Endothelial cell of umbilical vein (primary cell): ENCODE measurements at regions not wholly inside any gene's neighbourhood (a gene's known extent, or its start where the extent isn't known, plus 50 kb on each side); places are given as distances from the start of the nearest gene placed in this dataset.

Source experiments
- BruUV-seq: library from RNA; stranded (reverse); fragments of 400-500 nt; replicated peaks from 2 replicates; lab custom pipeline; 2021; lab: Mats Ljungman, UMichigan
- CTCF ChIA-PET: fragments of 300-600, 350-600 bp; sonication (Branson Sonifier 250); formaldehyde crosslinking; loops from one replicate; lab custom pipeline; 2021; ENCODE audit warnings: antibody characterized with exemption, inconsistent platforms; lab: Charles Lee
- POLR2A ChIA-PET: fragments of 300-600, 350-600 bp; sonication (Branson Sonifier 250); formaldehyde crosslinking; loops from one replicate; lab custom pipeline; 2021; ENCODE audit warnings: antibody characterized with exemption, inconsistent platforms; lab: Charles Lee
- DNase-seq: peaks from one replicate; pipeline ENCODE4 v3.0.0-alpha.2; 2011; ENCODE audit warnings: low read depth, low spot score
- FAIRE-seq: peaks from 2 replicates; lab custom pipeline; 2011; peaks lifted over from hg19 to GRCh38; lab: Jason Lieb, UNC
- H2AFZ ChIP-seq: 2 replicates; pipeline ENCODE4 v1.6.0; 2012; ENCODE audit warnings: low read depth, low read length, control low read depth, inconsistent platforms
- H3K27ac ChIP-seq: 2 replicates; pipeline ENCODE4 v1.5.1; 2011; ENCODE audit warnings: low read depth, mild to moderate bottlenecking, control low read depth, low read length, moderate library complexity; ENCODE audit not compliant: insufficient read depth
- H3K27me3 ChIP-seq, 2 experiments: 2 replicates each; pipeline versions ENCODE4 v1.6.0 to v1.6.1; 2011; ENCODE audit warnings: low read length in 2 of 2, mixed read lengths in 1 of 2; ENCODE audit not compliant: control insufficient read depth in 2 of 2, insufficient read depth in 2 of 2
- H3K36me3 ChIP-seq, 2 experiments: 2 replicates in 1 of 2; 3 replicates in 1 of 2; pipeline ENCODE4 v1.5.1; 2011; ENCODE audit warnings: low read length in 2 of 2, mild to moderate bottlenecking in 1 of 2, moderate library complexity in 1 of 2; ENCODE audit not compliant: control insufficient read depth in 2 of 2, insufficient read depth in 2 of 2; ENCODE audit errors: extremely low read depth in 1 of 2
- H3K4me1 ChIP-seq: 3 replicates; pipeline ENCODE4 v1.5.1; 2011; ENCODE audit warnings: mild to moderate bottlenecking, low read length; ENCODE audit not compliant: control insufficient read depth, insufficient read depth; ENCODE audit errors: extremely low read depth
- H3K4me2 ChIP-seq: 2 replicates; pipeline ENCODE4 v1.6.1; 2011; ENCODE audit warnings: low read length, control low read depth, mixed read lengths; ENCODE audit not compliant: insufficient read depth
- H3K4me3 ChIP-seq, 3 experiments: fragments of 200-600 bp in 1 of 3; sonication (generic), shearing (Covaris generic) in 1 of 3; replicated peaks in 1 of 3; 2 replicates each; pipeline ENCODE4 v1.5.1; 2011 to 2016; ENCODE audit warnings: control low read depth in 3 of 3, low read length in 3 of 3, mild to moderate bottlenecking in 2 of 3, inconsistent platforms in 1 of 3, low read depth in 1 of 3, moderate library complexity in 1 of 3; ENCODE audit not compliant: insufficient read depth in 1 of 3
- H3K79me2 ChIP-seq: 2 replicates; pipeline ENCODE4 v1.6.0; 2012; ENCODE audit warnings: low read length, inconsistent platforms; ENCODE audit not compliant: control insufficient read depth, insufficient read depth
- H3K9ac ChIP-seq: replicated peaks from 2 replicates; pipeline ENCODE3; 2011; ENCODE audit warnings: low read length, control low read depth; ENCODE audit not compliant: insufficient read depth; ENCODE audit errors: extremely low read depth
- H3K9me1 ChIP-seq: replicated peaks from 3 replicates; pipeline ENCODE4 v1.6.0; 2011; ENCODE audit warnings: mild to moderate bottlenecking, low read length; ENCODE audit not compliant: control insufficient read depth, insufficient read depth; ENCODE audit errors: extremely low read depth
- H3K9me3 ChIP-seq: replicated peaks from 2 replicates; pipeline ENCODE4 v1.5.1; 2012; ENCODE audit warnings: low read length, inconsistent platforms; ENCODE audit not compliant: control insufficient read depth, insufficient read depth
- H4K20me1 ChIP-seq: replicated peaks from 2 replicates; pipeline ENCODE3; 2011; ENCODE audit warnings: mild to moderate bottlenecking, low read length; ENCODE audit not compliant: control insufficient read depth, insufficient read depth; ENCODE audit errors: extremely low read depth
- CTCF ChIP-seq, 2 donors: IDR thresholded peaks; 1 replicate in 1 of 2; 2 replicates in 1 of 2; pipeline ENCODE4 v1.5.1; 2011; ENCODE audit warnings: low read length in 2 of 2, mild to moderate bottlenecking in 2 of 2, moderate library complexity in 2 of 2, control low read depth in 1 of 2, inconsistent platforms in 1 of 2, low read depth in 1 of 2; ENCODE audit not compliant: insufficient read depth in 1 of 2; ENCODE audit errors: extremely low read depth in 1 of 2
- EZH2 ChIP-seq: IDR thresholded peaks from 2 replicates; pipeline ENCODE4 v1.6.1; 2012; ENCODE audit warnings: borderline replicate concordance, low read depth, mild to moderate bottlenecking, moderate library complexity, low read length, inconsistent platforms; ENCODE audit not compliant: severe bottlenecking
- FOS ChIP-seq: IDR thresholded peaks from 2 replicates; pipeline ENCODE4 v1.6.1; 2011; ENCODE audit warnings: mild to moderate bottlenecking, low read length, moderate library complexity, borderline replicate concordance; ENCODE audit not compliant: insufficient read depth
- GATA2 ChIP-seq: IDR thresholded peaks from 2 replicates; pipeline ENCODE4 v1.7.0; 2011; ENCODE audit warnings: low read depth, mild to moderate bottlenecking, moderate library complexity, mixed read lengths, low read length; ENCODE audit not compliant: insufficient read length, insufficient read depth
- JUN ChIP-seq: IDR thresholded peaks from 2 replicates; pipeline ENCODE4 v1.6.1; 2011; ENCODE audit warnings: borderline replicate concordance, low read depth; ENCODE audit not compliant: insufficient read length, insufficient read depth
- MAX ChIP-seq: IDR thresholded peaks from 2 replicates; pipeline ENCODE4 v1.6.1; 2011; ENCODE audit not compliant: insufficient read depth, insufficient read length
- MYC ChIP-seq: IDR thresholded peaks from one replicate; pipeline ENCODE4 v1.6.1; 2011; ENCODE audit warnings: mild to moderate bottlenecking, low read depth, low read length
- POLR2A ChIP-seq: IDR thresholded peaks from 2 replicates; pipeline ENCODE4 v1.6.1; 2012; ENCODE audit warnings: low read depth, mild to moderate bottlenecking, control low read depth, low read length
- POLR2AphosphoS5 ChIP-seq: IDR thresholded peaks from 2 replicates; pipeline ENCODE4 v1.6.1; 2012; ENCODE audit warnings: low read depth, mild to moderate bottlenecking, control low read depth, low read length, moderate library complexity; ENCODE audit not compliant: insufficient read depth
- dilution Hi-C: fragments of 300-500 bp; cut with MboI; formaldehyde crosslinking; loops from one replicate; pipeline ENCODE4 v1.15.0; 2019; ENCODE audit warnings: low sequenced_read_pairs; ENCODE audit not compliant: extremely low pct_ligation_motif_present
- intact Hi-C: fragments of 100-400 bp; cut with micrococcal nuclease; formaldehyde crosslinking; loops from one replicate; pipeline ENCODE4 v1.10.0; 2022

DNA sequence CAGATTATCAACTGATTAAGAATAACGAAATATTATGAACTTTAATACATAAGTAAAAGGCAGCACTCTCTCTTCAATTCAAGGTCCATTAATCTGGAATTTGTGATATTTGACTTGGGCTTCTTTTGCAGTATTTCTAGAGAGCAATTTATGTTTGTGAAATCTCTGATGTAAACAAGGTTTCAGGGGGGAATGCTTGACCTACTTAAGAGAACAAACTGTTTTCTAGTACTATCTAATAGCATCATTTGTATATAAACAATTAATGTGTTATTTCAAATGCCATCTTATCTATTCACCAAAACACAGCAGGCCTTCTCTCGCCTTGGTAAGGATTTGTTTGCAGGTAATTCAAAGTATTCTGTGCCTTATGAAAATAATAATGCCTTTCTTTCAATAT, 103.6 kb upstream of the FST start:
- CTCF ChIA-PET, result interaction anchor here (1.0 kb wide), 1 partner anchor 54 kb away, joined by 6 read pairs; no protein-coding TSS in a partner anchor
- Histone ChIP-seq H4K20me1 (no peaks in the 10 kb centered on the region), H3K4me1 (peaks cover 11% of the 10 kb centered on the region), H3K36me3 (no peaks in the 10 kb centered on the region), H3K9me1 (no peaks in the 10 kb centered on the region), H2AFZ (no peak overlapping the region), H3K4me2 (no peak overlapping the region), H3K27ac (no peak overlapping the region), H3K27me3 (no peaks in the 10 kb centered on the region), H3K9ac (no peak overlapping the region), H3K9me3 (no peaks in the 10 kb centered on the region), H3K4me3 (no peak overlapping the region), H3K79me2 (no peaks in the 10 kb centered on the region)
- no TSS peak for BruUV-seq
- intact Hi-C loops (no loop called here), dilution Hi-C loops (no loop called here)
- POLR2A ChIA-PET, result no interaction called here
- no peak for FAIRE-seq
- DNase-seq, result no peak
- no peak for TF ChIP-seq MAX

DNA sequence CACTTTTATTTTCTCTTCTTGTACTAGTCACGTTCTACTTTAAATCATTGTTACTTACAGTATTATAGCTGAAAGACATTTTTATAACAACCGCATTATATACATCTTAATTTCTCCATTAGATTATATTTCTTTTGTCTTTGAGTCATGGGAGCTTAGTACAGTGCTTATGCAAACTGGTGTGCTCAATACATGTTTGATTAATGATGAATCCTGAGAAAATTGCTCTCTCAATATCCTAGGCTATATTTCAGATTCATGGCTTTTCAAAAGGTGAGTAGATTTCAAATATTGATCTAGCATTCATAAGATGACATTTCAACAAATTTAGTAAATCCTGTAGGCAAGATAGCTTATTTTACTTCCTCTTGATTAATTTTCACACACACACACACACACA, 102.2 kb upstream of the FST start:
- H2AFZ ChIP-seq, result no peak overlapping the region
- H3K4me2 ChIP-seq, result no peak overlapping the region
- H3K9me1 ChIP-seq, result no peaks in the 10 kb centered on the region
- peaks cover 11% of the 10 kb centered on the region for H3K4me1 ChIP-seq
- no TSS peak for BruUV-seq
- CTCF ChIA-PET, result interaction anchor here (1.4 to 1.6 kb wide), 2 partner anchors 12 to 25 kb away, joined by 3 to 4 read pairs; no protein-coding TSS in a partner anchor
- no peaks in the 10 kb centered on the region for H3K79me2 ChIP-seq
- no peaks in the 10 kb centered on the region for H4K20me1 ChIP-seq
- no peaks in the 10 kb centered on the region for H3K36me3 ChIP-seq
- no peaks in the 10 kb centered on the region for H3K27me3 ChIP-seq
- DNase-seq (no peak), FAIRE-seq (no peak)
- POLR2A ChIA-PET, result interaction anchor here (0.6 kb wide), 1 partner anchor 1348 kb away, joined by 3 read pairs; no protein-coding TSS in a partner anchor
- H3K27ac ChIP-seq, result no peak overlapping the region
- dilution Hi-C loops, result no loop called here
- H3K9me3 ChIP-seq, result no peaks in the 10 kb centered on the region
- H3K9ac ChIP-seq, result no peak overlapping the region
- TF ChIP-seq JUN, result no peak
- no peak for TF ChIP-seq MYC
- TF ChIP-seq EZH2, result no peak
- no peak for TF ChIP-seq FOS
- no peak for TF ChIP-seq POLR2AphosphoS5
- no peak for TF ChIP-seq GATA2
- TF ChIP-seq CTCF (IDR thresholded peaks at IDR 0.05; ENCODE audit: extremely low read depth in 1 of 2, insufficient read depth in 1 of 2, low read depth in 1 of 2, low read length in 2 of 2), result no peak
- TF ChIP-seq POLR2A, result no peak
- TF ChIP-seq MAX, result no peak
- intact Hi-C loops, result no loop called here
- H3K4me3 ChIP-seq, result no peak overlapping the region
